ENCODE measurements at regions not wholly inside any gene's neighbourhood (a gene's known extent, or its start where the extent isn't known, plus 50 kb on each side); places are given as distances from the start of the nearest gene placed in this dataset.

DNA sequence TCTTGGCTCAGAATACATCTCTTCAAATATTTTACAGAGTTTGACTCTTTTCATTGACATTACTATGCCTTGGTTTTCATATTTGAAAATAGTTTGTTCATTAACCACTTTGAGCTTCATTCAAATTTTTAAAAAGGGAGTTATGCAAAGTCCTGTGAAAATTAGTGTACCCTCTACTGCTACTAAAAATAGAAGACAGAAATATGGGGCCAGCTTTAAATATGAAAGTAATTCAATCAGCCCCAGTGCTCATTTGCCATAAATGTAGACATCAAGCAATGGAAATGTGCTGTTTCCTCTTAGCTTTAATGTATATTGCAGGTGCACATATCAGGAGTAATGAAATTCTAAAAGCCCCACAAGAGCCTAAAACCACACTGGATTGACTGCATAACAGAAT, 218.7 kb downstream of the SPATA18 start:
- no peak for DNase-seq

GRCh38 chr4:52273885-52274284, 222.8 kb downstream of the SPATA18 start:
- DNase-seq = no peak

- no peak for DNase-seq
Measured at GRCh38 chr4:52288212-52288855, 237.2 kb downstream of the SPATA18 start.

DNA sequence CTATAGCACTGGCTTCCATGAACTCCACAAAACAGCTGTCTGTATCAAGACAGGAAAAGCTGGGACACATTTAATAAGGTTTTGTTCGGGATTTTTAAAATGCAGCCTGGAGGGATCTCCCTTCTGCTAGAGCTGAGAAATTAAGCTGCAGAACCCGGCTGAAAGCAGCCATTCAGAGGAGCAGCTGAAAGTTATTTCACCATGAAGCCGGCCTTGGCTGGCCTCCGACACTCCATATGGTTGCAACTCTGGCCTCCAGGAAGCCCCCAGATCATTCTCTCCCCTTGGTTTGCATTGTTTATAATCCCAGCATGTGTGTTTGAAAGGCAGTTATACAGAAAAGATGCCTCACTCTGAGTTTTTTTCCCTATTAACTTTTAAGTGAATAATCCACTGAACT, 239.4 kb downstream of the SPATA18 start:
- DNase-seq = peak in 5 of 58 donors; percentile 1 to 5 (median 2)

DNA sequence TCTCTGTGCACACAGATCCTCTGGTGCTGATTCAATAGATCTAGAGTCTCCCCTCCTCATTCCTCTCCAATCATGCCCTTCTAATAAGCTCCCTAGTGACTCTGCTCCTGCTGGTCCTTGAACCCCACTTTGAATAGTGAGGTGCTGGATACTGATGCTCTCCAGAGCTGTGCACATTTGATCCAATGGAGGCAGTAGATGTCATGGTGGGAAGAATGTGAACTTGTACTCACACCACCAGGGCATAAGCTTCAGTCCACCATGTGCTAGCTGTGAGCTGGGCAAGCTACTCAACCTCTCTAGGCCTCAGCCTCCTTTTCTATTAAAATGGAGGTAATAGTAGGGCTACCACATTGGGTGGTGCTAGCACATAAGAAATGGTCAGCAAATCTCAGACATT, 241.1 kb downstream of the SPATA18 start:
- DNase-seq = no peak

- DNase-seq = no peak
Measured at GRCh38 chr4:52296341-52296740, 245.2 kb downstream of the SPATA18 start.

GRCh38 chr4:52298444-52298843, 247.3 kb downstream of the SPATA18 start:
- no peak for DNase-seq

GRCh38 chr4:52299120-52299519, 248.0 kb downstream of the SPATA18 start:
- no peak for DNase-seq

- no peak for DNase-seq
Measured at GRCh38 chr4:52311464-52312125, 260.5 kb downstream of the SPATA18 start.

DNA sequence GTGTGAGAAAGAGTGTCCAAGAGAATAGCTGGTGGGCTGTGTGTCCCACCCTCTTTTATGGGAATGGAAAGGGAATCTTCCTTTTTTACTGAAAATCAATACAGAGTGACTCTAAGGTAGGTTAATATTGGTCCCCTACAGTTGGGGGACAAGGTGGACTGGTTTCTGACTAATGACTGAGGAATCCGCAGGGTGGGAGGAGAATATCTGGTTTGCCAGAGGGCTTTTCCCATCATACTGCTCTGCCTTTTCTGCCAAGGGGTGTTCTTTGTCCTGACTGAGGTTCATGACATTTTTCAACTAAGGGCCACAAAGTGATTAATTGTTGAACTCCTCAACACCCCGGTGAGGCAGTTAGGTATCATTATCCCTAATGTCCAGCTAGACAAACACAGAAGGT, 261.6 kb downstream of the SPATA18 start:
- no peak for DNase-seq

DNA sequence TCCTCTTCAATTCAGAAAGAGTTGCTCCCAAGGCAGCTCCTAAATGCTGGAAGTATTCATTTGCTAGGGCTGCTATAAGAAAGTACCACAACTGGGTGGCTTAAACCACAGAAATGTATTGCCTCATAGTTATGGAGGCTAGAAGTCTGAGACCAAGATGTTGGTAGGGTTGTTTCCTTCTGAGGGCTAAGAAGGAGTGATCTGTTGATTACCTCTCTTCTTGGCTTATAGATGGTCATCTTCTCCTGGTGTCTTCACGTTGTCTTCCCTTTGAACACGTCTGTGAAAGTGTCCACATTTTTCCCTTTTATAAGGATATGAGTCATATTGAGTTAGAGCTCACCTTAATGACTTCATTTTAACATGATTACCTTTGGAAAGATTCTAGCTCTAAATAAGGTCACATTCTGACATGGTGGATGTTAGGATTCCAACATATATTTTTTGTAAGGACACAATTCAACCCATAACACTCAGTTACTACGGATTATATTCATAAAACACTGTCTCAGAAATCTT, 266.3 kb downstream of the SPATA18 start:
- DNase-seq = no peak

- no peak for DNase-seq
Measured at GRCh38 chr4:52317981-52318380, 266.9 kb downstream of the SPATA18 start.

DNA sequence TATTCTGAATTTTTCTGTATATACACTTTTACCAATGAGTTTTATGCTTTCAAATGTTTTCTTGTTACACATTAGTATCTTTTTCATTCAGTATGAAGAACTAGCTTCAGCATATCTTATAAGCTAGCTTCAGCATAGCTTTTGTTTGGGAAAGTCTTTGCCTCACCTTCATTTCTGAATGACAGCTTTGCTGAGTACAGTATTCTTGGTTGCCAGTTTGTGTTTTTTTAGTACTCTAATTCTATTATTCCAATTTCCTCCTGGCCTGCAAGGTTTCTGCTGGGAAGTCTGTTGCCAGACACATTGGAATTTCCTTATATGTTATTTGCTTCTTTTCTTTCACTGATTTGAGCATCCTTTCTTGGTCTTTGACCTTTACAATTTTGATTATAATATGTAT, 278.8 kb downstream of the SPATA18 start:
- DNase-seq = no peak

DNA sequence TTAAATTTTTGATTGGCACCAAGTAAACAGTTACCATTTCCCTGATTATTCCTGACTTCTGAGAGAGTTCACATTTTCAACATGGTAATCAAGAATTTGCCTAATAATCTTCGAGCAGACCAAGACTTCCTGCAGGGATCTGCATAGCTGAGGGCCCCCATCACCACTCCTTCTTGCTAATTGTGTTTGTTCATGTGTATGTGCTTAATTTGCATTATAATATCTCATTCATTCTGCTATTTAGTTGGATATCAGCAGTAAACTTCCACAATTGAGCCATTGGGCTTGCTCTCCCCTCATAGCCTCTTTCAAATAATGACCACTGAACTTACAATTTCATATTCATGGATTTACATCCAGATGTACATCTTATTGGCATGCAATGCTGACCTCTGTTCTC, 292.5 kb downstream of the SPATA18 start:
- no peak for DNase-seq

GRCh38 chr4:52350926-52351325, 299.8 kb downstream of the SPATA18 start:
- no peak for DNase-seq

GRCh38 chr4:52358366-52358765, 300.7 kb downstream of the USP46 start:
- no peak for DNase-seq

DNA sequence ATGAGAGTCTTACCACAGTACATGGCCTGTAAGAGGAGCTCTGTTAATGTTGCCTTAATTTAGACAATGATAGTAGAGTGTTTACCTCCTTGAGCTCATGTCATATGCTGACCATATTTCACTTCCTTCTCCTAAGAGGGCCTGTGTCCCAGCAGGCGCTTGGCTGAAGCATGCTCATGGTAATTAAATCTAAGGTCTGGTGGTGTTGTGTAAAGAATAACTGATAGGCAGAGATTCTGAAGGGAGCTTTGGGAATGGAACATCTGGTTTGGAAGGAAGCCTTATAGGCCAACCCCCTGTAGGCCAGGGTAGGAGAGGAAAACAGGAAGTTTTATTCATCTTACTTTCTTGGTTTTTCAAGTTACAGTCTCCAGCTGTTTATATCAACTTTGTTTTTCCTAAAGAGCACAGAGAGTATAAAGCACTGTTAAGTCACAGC, 300.2 kb downstream of the USP46 start:
- DNase-seq = no peak

DNA sequence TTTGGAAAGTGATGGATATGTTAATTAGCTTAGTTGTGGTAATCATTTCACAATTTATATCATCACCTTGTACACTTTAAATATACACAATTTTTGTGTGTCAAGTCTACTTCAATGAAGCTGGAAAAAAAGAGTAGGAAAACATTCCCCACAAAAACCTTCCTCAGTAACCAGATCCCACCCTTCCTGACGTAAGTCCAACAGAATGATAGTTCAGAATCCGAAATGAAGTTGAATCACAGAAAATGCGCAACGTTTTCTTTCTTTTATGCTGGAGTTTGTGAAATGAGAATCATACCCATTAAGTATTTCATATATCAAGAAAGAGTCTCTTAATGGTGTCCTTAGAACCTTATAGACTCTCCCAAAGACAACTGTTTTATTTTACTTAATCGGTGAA, 292.9 kb downstream of the USP46 start:
- DNase-seq = no peak

DNA sequence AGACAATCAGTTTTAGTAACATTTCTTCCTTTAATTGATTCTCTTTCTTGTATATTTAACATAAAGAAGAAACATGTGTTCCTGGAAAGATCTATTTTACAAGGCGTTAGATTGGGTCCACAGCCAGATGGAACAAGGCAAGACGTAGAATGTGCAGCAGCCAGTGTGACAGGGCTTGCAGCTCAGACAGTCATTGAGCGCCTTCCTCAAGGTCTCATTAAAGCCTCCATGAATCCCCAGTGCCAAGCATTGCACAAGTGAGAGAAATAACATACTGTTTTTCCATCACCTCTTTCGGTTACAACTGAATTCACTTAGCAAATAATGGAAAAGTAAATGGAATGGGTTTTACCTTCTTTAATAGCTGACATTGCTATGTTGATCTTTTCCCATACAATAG, 292.5 kb downstream of the USP46 start:
- peak in 1 of 58 donors; percentile 3 for DNase-seq

- no peak for DNase-seq
Measured at GRCh38 chr4:52367282-52367830, 291.7 kb downstream of the USP46 start.

GRCh38 chr4:52368895-52369294, 290.2 kb downstream of the USP46 start:
- DNase-seq = no peak

GRCh38 chr4:52369649-52370048, 289.5 kb downstream of the USP46 start:
- DNase-seq = no peak

- DNase-seq = no peak
Measured at GRCh38 chr4:52370576-52370975, 288.5 kb downstream of the USP46 start.

All from anterior cingulate cortex (tissue), 58 donors.